ENCODE measurements at regions not wholly inside any gene's neighbourhood (a gene's known extent, or its start where the extent isn't known, plus 50 kb on each side); places are given as distances from the start of the nearest gene placed in this dataset.

DNA sequence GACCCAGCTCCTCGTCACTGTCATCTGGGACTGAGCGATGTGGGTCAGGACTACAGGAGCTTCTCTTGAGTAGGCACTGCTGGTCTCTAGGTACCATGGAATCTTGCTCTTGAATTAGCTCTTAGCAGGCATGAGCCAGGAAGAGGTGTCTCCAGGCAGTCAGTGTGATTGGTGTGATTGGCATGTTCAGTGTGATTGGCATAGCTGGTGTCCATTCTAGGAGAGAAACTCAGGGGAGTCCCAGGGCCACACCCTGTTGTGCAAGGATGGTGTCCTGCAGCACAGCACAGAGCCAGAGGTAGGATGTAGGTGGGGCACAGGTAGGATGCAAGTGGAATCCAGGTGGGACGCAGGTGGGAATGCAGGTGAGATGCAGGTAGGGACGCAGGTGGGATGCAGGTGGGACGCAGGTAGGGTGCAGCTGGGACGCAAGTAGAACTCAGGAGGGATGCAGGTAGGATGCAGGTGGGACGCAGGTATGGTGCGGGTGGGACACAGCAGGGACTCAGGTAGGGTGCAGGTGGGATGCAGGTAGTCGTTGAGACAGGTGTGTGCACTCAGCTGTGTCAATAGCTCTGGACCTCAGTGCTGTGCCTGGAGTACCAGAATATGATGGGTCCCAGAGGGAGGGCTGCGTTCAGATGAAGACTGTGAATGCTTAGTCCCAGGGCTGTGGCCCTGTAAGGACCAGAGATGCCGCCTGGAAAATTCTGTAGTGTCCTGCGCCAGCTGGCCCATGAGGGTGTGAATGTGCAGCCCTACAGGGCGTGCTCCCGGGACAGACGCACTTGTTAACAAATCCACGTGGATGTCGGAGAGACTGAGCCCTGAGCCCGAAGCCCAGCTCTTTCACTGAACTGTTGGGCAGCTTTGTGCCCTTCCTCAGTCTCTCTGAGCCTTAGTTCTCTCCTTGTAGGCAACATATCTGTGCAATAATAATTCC lies 248.2 kb upstream of the PITRM1 start:
- ChIA-PET POLR2A (no interaction called here), CTCF (no interaction called here)
- H3K4me3 ChIP-seq (ENCODE audit: low read depth, low read length): no peak overlapping the region
- TF ChIP-seq, protein P1, sequence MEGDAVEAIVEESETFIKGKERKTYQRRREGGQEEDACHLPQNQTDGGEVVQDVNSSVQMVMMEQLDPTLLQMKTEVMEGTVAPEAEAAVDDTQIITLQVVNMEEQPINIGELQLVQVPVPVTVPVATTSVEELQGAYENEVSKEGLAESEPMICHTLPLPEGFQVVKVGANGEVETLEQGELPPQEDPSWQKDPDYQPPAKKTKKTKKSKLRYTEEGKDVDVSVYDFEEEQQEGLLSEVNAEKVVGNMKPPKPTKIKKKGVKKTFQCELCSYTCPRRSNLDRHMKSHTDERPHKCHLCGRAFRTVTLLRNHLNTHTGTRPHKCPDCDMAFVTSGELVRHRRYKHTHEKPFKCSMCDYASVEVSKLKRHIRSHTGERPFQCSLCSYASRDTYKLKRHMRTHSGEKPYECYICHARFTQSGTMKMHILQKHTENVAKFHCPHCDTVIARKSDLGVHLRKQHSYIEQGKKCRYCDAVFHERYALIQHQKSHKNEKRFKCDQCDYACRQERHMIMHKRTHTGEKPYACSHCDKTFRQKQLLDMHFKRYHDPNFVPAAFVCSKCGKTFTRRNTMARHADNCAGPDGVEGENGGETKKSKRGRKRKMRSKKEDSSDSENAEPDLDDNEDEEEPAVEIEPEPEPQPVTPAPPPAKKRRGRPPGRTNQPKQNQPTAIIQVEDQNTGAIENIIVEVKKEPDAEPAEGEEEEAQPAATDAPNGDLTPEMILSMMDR (IDR thresholded peaks at IDR 0.05; ENCODE audit: insufficient read depth, low read length, missing control alignments): no peak
- DNase-seq (ENCODE audit: low read depth, low spot score): no peak

DNA sequence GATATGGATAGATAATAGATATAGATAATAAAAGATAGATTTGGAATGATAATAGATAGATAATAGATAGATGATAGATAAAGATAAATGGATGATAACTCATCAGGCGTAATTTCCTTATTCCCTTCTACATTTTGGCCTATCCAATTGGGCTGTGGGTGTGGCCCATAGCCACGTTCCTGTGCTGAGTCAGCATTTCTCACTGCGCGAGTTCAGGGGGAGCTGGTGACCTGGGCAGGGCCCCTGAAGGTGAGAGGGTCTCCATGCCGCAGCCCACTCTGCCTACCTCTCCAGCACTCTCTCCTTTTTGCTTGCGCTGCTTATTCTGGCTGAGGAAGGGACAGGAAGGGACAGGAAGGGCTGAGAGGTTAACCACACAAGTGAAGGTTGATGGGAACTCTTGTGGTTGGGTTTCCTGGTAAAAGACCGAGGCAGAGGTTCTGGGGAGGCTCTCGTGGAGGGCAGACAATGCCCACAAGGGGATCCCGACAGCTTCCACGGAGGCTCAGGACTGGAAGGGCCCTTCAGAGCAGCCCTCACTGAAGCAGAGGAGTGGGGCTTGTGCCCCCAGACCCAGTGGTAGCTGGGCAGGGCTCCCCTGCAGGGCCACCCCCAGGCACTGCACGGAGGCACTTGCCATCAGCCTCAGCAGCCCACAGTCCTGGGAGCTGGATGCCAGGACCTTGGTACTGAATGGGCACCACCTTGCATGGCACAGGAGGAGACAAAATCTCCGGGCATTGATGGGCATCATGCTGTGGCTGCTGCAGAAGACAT lies 247.3 kb upstream of the PITRM1 start:
- POLR2A ChIA-PET: no interaction called here
- H3K4me3 ChIP-seq (ENCODE audit: low read depth, low read length): no peak overlapping the region
- DNase-seq (ENCODE audit: low read depth, low spot score): no peak
- CTCF ChIA-PET: no interaction called here
- TF ChIP-seq, protein P1 (IDR thresholded peaks at IDR 0.05; ENCODE audit: insufficient read depth, low read length, missing control alignments): no peak

DNA sequence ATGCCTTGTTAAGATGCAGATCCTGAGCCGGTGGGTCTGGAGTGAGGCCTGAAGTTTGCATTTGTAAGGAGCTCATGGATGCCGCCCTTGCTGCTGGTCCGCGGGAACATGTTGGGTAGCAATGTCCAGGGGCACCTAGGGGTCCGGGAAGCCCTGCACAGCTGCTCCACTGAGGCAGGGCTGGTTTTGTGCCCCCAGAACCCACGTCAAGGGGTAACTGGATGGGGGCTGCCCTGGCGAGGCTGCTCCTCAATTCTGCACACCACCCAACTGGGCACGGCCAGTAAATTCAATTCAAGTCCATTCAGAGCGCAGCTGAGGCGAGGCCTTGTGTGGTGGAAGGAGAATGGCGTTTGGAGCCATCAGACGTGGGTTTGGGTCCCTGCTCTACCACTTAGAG lies 246.3 kb upstream of the PITRM1 start:
- TF ChIP-seq, protein P1 (IDR thresholded peaks at IDR 0.05; ENCODE audit: insufficient read depth, low read length, missing control alignments): no peak
- CTCF ChIA-PET: interaction anchor here (1.2 kb wide), 1 partner anchor 16 kb away, joined by 3 read pairs; no protein-coding TSS in a partner anchor
- POLR2A ChIA-PET: no interaction called here
- no peak overlapping the region for H3K4me3 ChIP-seq (ENCODE audit: low read depth, low read length)
- no peak for DNase-seq (ENCODE audit: low read depth, low spot score)

DNA sequence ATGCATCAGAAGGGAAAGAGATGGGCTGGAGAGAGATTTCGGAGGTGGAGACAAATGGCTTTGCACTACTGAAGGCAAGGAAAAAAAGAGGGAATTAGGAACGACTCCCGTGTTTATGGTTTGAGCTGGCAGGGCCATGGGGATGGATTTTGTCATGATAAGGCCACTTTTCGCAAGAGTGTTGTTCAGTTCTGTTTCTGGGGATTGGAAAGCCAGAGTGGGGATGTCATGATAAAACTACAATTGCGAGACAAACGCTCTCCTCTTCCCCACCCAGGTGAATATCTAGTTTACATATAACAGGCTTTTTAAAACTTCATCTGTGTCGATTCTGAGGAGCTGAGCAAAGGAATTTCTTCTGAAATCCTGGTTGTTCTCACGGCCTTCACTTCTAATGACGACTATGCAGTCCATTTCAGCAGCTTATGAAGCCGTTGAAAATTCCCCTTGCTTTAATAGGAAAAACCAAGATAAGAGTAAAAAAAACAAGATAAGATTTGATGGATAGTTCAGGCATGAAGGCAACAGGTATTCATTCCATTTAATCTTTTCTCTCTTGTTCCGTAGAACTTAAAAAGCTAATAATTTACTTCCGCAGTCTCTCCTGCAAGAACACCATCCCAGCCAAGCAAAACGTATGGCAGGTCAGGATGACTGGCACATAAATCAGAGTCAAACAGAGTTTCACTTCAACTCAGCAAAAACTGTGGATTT lies 245.6 kb upstream of the PITRM1 start:
- ChIA-PET CTCF (interaction anchor here (1.2 kb wide), 1 partner anchor 15 kb away, joined by 3 read pairs; no protein-coding TSS in a partner anchor), POLR2A (interaction anchor here (0.7 kb wide), 1 partner anchor 79 kb away, joined by 3 read pairs; no protein-coding TSS in a partner anchor)
- DNase-seq (ENCODE audit: low read depth, low spot score): no peak
- TF ChIP-seq, protein P1 (IDR thresholded peaks at IDR 0.05; ENCODE audit: insufficient read depth, low read length, missing control alignments): no peak
- H3K4me3 ChIP-seq (ENCODE audit: low read depth, low read length): no peak overlapping the region

DNA sequence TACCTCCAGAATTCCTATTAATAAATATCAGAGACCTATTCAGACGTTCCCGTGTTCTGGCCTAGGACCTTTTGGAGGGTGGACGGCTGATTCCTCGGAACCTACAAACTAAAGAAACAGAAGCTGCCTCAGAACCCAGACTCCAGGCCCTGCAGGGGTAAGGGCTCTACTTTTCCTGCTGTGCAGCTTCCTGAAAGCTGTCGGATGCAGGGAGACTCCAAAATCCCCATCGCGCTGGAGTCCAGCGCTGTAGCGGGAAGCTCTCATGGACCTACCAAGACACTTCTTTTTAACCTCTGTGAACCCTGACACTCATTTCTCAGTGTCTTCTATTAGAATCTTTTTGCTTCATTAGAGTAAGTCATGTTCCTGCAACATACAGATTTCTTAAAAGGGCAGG lies 244.5 kb upstream of the PITRM1 start:
- TF ChIP-seq, protein P1 (IDR thresholded peaks at IDR 0.05; ENCODE audit: insufficient read depth, low read length, missing control alignments): no peak
- no peak for DNase-seq (ENCODE audit: low read depth, low spot score)
- CTCF ChIA-PET: no interaction called here
- H3K4me3 ChIP-seq (ENCODE audit: low read depth, low read length): no peak overlapping the region
- POLR2A ChIA-PET: interaction anchor here (0.6 kb wide), 1 partner anchor 161 kb away, joined by 3 read pairs; no protein-coding TSS in a partner anchor

Measured in AG04449 (cell line).